SU-DHL-6 (cell line): ENCODE measurements at regions not wholly inside any gene's neighbourhood (a gene's known extent, or its start where the extent isn't known, plus 50 kb on each side); places are given as distances from the start of the nearest gene placed in this dataset.

Experiments used
- EZH2phosphoT487 ChIP-seq: fragments of 200-600 bp; sonication (generic), shearing (Covaris generic); conservative IDR thresholded peaks from 2 replicates; pipeline ENCODE4 v1.6.1; 2018; ENCODE audit warnings: mild to moderate bottlenecking, antibody characterized with exemption, low read length, moderate library complexity, mixed read lengths
- TF ChIP-seq, protein P1 (sequence below): fragments of 200-600 bp; sonication (generic); IDR thresholded peaks from one replicate; pipeline ENCODE4 v1.5.1; 2017; ENCODE audit warnings: antibody characterized with exemption, mild to moderate bottlenecking, low read length, moderate library complexity; ENCODE audit not compliant: insufficient read depth, poor library complexity, severe bottlenecking

DNA sequence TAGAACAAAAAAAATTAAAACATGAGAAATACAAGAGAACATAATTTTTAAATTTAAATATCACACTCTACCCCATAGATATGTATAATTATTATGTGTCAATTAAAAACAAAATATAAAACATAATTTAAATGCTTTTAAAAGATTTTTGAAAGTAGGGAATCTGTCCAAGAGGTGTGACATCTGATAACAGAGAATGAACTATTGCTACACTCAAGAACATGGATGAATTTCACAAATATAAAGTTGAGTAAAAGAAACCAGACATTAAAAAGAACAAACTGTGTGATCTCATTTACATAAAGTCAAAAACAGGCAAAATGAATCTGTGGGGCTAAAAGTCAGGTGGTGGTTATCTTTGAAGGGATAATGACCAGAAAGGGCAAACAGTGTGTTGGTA lies 106.5 kb upstream of the COL21A1 start:
- TF ChIP-seq, protein P1, sequence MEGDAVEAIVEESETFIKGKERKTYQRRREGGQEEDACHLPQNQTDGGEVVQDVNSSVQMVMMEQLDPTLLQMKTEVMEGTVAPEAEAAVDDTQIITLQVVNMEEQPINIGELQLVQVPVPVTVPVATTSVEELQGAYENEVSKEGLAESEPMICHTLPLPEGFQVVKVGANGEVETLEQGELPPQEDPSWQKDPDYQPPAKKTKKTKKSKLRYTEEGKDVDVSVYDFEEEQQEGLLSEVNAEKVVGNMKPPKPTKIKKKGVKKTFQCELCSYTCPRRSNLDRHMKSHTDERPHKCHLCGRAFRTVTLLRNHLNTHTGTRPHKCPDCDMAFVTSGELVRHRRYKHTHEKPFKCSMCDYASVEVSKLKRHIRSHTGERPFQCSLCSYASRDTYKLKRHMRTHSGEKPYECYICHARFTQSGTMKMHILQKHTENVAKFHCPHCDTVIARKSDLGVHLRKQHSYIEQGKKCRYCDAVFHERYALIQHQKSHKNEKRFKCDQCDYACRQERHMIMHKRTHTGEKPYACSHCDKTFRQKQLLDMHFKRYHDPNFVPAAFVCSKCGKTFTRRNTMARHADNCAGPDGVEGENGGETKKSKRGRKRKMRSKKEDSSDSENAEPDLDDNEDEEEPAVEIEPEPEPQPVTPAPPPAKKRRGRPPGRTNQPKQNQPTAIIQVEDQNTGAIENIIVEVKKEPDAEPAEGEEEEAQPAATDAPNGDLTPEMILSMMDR, result no peak
- no peak for TF ChIP-seq EZH2phosphoT487
